HUDEP-2 (cell line): ENCODE measurements at regions not wholly inside any gene's neighbourhood (a gene's known extent, or its start where the extent isn't known, plus 50 kb on each side); places are given as distances from the start of the nearest gene placed in this dataset.

ENCODE experiments used
- DNase-seq, 76 experiments: peaks; one replicate each; lab custom pipeline; 2025; ENCODE audit not compliant: unreplicated experiment in 76 of 76; lab: John Stamatoyannopoulos, UW

- no peak for DNase-seq
Measured at GRCh38 chr9:99513441-99514112, 291.5 kb downstream of the SEC61B start.

- no peak for DNase-seq
Measured at GRCh38 chr9:99515093-99515492, 293.0 kb downstream of the SEC61B start.

GRCh38 chr9:99515895-99516656 is 294.0 kb downstream of the SEC61B start:
- DNase-seq: no peak

GRCh38 chr9:99516657-99517049 is 294.6 kb downstream of the SEC61B start:
- no peak for DNase-seq

GRCh38 chr9:99523838-99524237 is 297.8 kb upstream of the NR4A3 start:
- no peak for DNase-seq

GRCh38 chr9:99531313-99531712 is 290.4 kb upstream of the NR4A3 start:
- no peak for DNase-seq

GRCh38 chr9:99533421-99533820 is 288.3 kb upstream of the NR4A3 start:
- DNase-seq: no peak

- DNase-seq: no peak
Measured at GRCh38 chr9:99537996-99538395, 283.7 kb upstream of the NR4A3 start.

GRCh38 chr9:99544526-99544925 is 277.2 kb upstream of the NR4A3 start:
- DNase-seq: no peak

- DNase-seq: no peak
Measured at GRCh38 chr9:99549441-99549840, 272.2 kb upstream of the NR4A3 start.

GRCh38 chr9:99555792-99556191 is 265.9 kb upstream of the NR4A3 start:
- DNase-seq: no peak

- DNase-seq: no peak
Measured at GRCh38 chr9:99556998-99557397, 264.7 kb upstream of the NR4A3 start.

- no peak for DNase-seq
Measured at GRCh38 chr9:99557816-99558215, 263.9 kb upstream of the NR4A3 start.

GRCh38 chr9:99559776-99560175 is 261.9 kb upstream of the NR4A3 start:
- DNase-seq: no peak

- no peak for DNase-seq
Measured at GRCh38 chr9:99560561-99560960, 261.1 kb upstream of the NR4A3 start.

- DNase-seq: no peak
Measured at GRCh38 chr9:99561509-99561917, 260.2 kb upstream of the NR4A3 start.

- DNase-seq: no peak
Measured at GRCh38 chr9:99561961-99562565, 259.6 kb upstream of the NR4A3 start.

GRCh38 chr9:99563364-99563763 is 258.3 kb upstream of the NR4A3 start:
- no peak for DNase-seq

GRCh38 chr9:99565203-99565602 is 256.5 kb upstream of the NR4A3 start:
- DNase-seq: no peak

- DNase-seq: no peak
Measured at GRCh38 chr9:99567436-99567835, 254.2 kb upstream of the NR4A3 start.

GRCh38 chr9:99569840-99570239 is 251.8 kb upstream of the NR4A3 start:
- no peak for DNase-seq

- DNase-seq: no peak
Measured at GRCh38 chr9:99572567-99572966, 249.1 kb upstream of the NR4A3 start.
